ENCODE measurements at regions not wholly inside any gene's neighbourhood (a gene's known extent, or its start where the extent isn't known, plus 50 kb on each side); places are given as distances from the start of the nearest gene placed in this dataset.

DNA sequence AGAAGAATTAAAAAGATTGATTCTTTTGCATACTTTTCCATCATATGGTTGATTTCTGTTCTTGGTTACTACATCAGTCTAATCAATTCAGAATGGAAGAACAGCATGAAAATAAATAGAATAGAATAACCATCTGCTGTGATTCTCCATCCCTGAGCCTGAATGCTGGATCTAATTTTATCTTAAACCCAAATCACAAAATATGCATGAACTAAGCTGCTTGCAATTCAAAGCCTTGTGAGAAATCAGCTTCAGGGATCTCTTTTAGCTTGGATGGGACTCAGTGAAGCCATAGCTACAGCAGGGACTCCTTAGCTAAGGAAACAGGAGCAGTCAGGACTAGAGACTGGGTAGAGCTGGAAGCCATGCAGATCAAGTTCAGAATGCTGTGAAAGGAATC lies 74.1 kb downstream of the TPBG start:
- Histone ChIP-seq H3K9me3 (replicated peaks; ENCODE audit: control insufficient read depth, insufficient read depth, low read length) (no peaks in the 10 kb centered on the region), H2AFZ (ENCODE audit: control insufficient read depth, low read depth, low read length) (no peak overlapping the region), H3K4me3 (no peak overlapping the region), H3K4me1 (ENCODE audit: control insufficient read depth, insufficient read depth, low read length) (no peaks in the 10 kb centered on the region), H3K79me2 (ENCODE audit: control insufficient read depth, insufficient read depth, low read length) (no peaks in the 10 kb centered on the region), H3K36me3 (ENCODE audit: control insufficient read depth in 2 of 2, insufficient read depth in 2 of 2, low read length in 1 of 2) (no peaks in the 10 kb centered on the region), H3K27me3 (replicated peaks in 1 of 2; ENCODE audit: control insufficient read depth in 2 of 2, insufficient read depth in 2 of 2, low read length in 1 of 2) (no peaks in the 10 kb centered on the region), H3K4me2 (ENCODE audit: control insufficient read depth, insufficient read depth) (no peak overlapping the region), H3K9ac (ENCODE audit: control insufficient read depth, insufficient read depth, low read length) (no peak overlapping the region), H3K27ac (ENCODE audit: control insufficient read depth, insufficient read depth) (no peak overlapping the region), H4K20me1 (ENCODE audit: control insufficient read depth, insufficient read depth) (no peaks in the 10 kb centered on the region)
- ChIA-PET POLR2A (no interaction called here), CTCF (no interaction called here), RAD21 (ENCODE audit: unreplicated experiment) (no interaction called here), SMC1A (ENCODE audit: uncharacterized antibody, unreplicated experiment) (no interaction called here)
- in situ Hi-C loops (cut with MboI): no loop called here
- no TSS peak for BruUV-seq (replicated peaks)
- FAIRE-seq: no peak
- no peak for TF ChIP-seq POLR2A (IDR thresholded peaks at IDR 0.05; ENCODE audit: low read depth, low read length)
- intact Hi-C loops (cut with micrococcal nuclease; ENCODE audit: unreplicated experiment): no loop called here
- no peak for DNase-seq (ENCODE audit: low read depth, low spot score)
- no peak for ATAC-seq

DNA sequence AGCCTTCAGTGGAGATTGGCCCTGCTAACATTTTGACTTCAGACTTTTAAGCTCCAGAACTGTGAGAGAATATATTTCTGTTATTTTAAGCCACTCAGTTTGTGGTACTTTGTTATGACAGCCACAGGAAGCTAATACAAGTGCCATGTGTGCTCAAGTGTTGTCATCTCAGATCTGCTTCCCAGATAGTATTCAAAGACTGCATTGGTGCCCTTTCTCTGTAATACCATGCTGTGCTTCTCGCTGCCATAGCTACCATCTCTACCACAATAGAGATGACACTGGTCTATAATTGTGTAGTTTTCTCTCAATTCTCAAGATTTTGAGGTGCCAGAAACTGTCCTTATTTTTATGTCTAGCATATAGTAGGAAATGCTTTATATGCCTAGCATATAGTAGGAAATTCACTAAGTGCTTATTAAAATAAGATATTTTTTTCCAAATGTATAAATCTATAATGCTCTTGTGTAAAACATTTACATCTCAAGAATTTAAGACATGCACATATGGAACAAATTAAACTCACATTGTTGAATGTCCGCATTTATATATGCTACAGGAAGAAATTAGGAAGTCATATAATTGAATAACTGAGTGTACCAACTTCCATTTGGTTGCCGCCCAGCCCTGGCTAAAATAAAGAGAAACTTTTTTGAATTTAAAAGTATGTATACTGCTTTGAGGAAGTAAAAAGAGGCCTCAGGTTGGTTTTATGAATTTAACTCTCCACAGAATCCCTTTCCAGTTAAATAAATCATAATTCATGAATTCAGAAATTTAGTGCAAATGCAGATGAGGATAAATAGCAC lies 77.6 kb downstream of the TPBG start:
- H3K4me1 ChIP-seq (ENCODE audit: control insufficient read depth, insufficient read depth, low read length): no peaks in the 10 kb centered on the region
- no peak overlapping the region for H3K9ac ChIP-seq (ENCODE audit: control insufficient read depth, insufficient read depth, low read length)
- no peak overlapping the region for H3K27ac ChIP-seq (ENCODE audit: control insufficient read depth, insufficient read depth)
- ChIA-PET CTCF (no interaction called here), SMC1A (ENCODE audit: uncharacterized antibody, unreplicated experiment) (no interaction called here), POLR2A (no interaction called here), RAD21 (ENCODE audit: unreplicated experiment) (no interaction called here)
- no peak overlapping the region for H2AFZ ChIP-seq (ENCODE audit: control insufficient read depth, low read depth, low read length)
- H3K4me2 ChIP-seq (ENCODE audit: control insufficient read depth, insufficient read depth): no peak overlapping the region
- DNase-seq (ENCODE audit: low read depth, low spot score) (no peak), FAIRE-seq (no peak), ATAC-seq (no peak)
- BruUV-seq (replicated peaks): no TSS peak
- no peak overlapping the region for H3K4me3 ChIP-seq
- H3K79me2 ChIP-seq (ENCODE audit: control insufficient read depth, insufficient read depth, low read length): no peaks in the 10 kb centered on the region
- intact Hi-C loops (cut with micrococcal nuclease; ENCODE audit: unreplicated experiment): no loop called here
- no peaks in the 10 kb centered on the region for H4K20me1 ChIP-seq (ENCODE audit: control insufficient read depth, insufficient read depth)
- no peaks in the 10 kb centered on the region for H3K9me3 ChIP-seq (replicated peaks; ENCODE audit: control insufficient read depth, insufficient read depth, low read length)
- H3K36me3 ChIP-seq (ENCODE audit: control insufficient read depth in 2 of 2, insufficient read depth in 2 of 2, low read length in 1 of 2): no peaks in the 10 kb centered on the region
- in situ Hi-C loops (cut with MboI): no loop called here
- TF ChIP-seq SREBF1 (IDR thresholded peaks at IDR 0.05; ENCODE audit: low read length): no peak
- no peak for TF ChIP-seq SMAD5 (IDR thresholded peaks at IDR 0.05; ENCODE audit: low read depth)
- TF ChIP-seq IRF3 (IDR thresholded peaks at IDR 0.05): no peak
- no peak for TF ChIP-seq IKZF2 (IDR thresholded peaks at IDR 0.05)
- no peak for TF ChIP-seq MYB (IDR thresholded peaks at IDR 0.05; ENCODE audit: borderline replicate concordance, low read depth, low read length)
- TF ChIP-seq, protein P1, sequence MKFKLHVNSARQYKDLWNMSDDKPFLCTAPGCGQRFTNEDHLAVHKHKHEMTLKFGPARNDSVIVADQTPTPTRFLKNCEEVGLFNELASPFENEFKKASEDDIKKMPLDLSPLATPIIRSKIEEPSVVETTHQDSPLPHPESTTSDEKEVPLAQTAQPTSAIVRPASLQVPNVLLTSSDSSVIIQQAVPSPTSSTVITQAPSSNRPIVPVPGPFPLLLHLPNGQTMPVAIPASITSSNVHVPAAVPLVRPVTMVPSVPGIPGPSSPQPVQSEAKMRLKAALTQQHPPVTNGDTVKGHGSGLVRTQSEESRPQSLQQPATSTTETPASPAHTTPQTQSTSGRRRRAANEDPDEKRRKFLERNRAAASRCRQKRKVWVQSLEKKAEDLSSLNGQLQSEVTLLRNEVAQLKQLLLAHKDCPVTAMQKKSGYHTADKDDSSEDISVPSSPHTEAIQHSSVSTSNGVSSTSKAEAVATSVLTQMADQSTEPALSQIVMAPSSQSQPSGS (IDR thresholded peaks at IDR 0.05; ENCODE audit: low read length): no peak
- TF ChIP-seq BCLAF1 (IDR thresholded peaks at IDR 0.05): no peak
- no peak for TF ChIP-seq CHD2 (IDR thresholded peaks at IDR 0.05; ENCODE audit: borderline replicate concordance, low read depth, low read length)
- no peaks in the 10 kb centered on the region for H3K27me3 ChIP-seq (replicated peaks in 1 of 2; ENCODE audit: control insufficient read depth in 2 of 2, insufficient read depth in 2 of 2, low read length in 1 of 2)
- 63% methylated on average over 3 of the region's 3 CpGs for WGBS (ENCODE audit: insufficient coverage, insufficient replicate concordance, low lambda C conversion rate, missing lambda C conversion rate)
